Neuronal stem cell (in vitro differentiated cells): ENCODE measurements at regions not wholly inside any gene's neighbourhood (a gene's known extent, or its start where the extent isn't known, plus 50 kb on each side); places are given as distances from the start of the nearest gene placed in this dataset.

Experiments
- DNase-seq: peaks from one replicate; pipeline ENCODE4 v3.0.0-alpha.2; 2013; ENCODE audit warnings: low spot score
- H2AFZ ChIP-seq: one replicate; pipeline ENCODE4 v1.6.1; 2013; ENCODE audit warnings: mild to moderate bottlenecking, low read length, inconsistent platforms
- H2AK5ac ChIP-seq: 2 replicates; pipeline ENCODE4 v1.6.1; 2013; ENCODE audit warnings: low read depth, mild to moderate bottlenecking, inconsistent platforms, low read length, moderate library complexity, mixed read lengths
- H2BK120ac ChIP-seq: 2 replicates; pipeline ENCODE4 v1.6.1; 2013; ENCODE audit warnings: low read depth, mild to moderate bottlenecking, inconsistent platforms, low read length, moderate library complexity, mixed read lengths
- H2BK12ac ChIP-seq: one replicate; pipeline ENCODE4 v1.6.1; 2013; ENCODE audit warnings: low read length, inconsistent platforms
- H2BK15ac ChIP-seq: 2 replicates; pipeline ENCODE4 v1.6.1; 2013; ENCODE audit warnings: mild to moderate bottlenecking, low read length, inconsistent platforms, mixed read lengths
- H2BK5ac ChIP-seq: one replicate; pipeline ENCODE4 v1.6.1; 2013; ENCODE audit warnings: inconsistent platforms, mild to moderate bottlenecking, low read length, moderate library complexity
- H3K14ac ChIP-seq: one replicate; pipeline ENCODE4 v1.6.1; 2013; ENCODE audit warnings: low read length, inconsistent platforms
- H3K18ac ChIP-seq: 2 replicates; pipeline ENCODE4 v1.6.1; 2013; ENCODE audit warnings: low read length, inconsistent platforms
- H3K23ac ChIP-seq: 2 replicates; pipeline ENCODE4 v1.6.1; 2013; ENCODE audit warnings: low read depth, mild to moderate bottlenecking, mixed read lengths, low read length, inconsistent platforms; ENCODE audit not compliant: poor library complexity
- H3K27ac ChIP-seq: replicated peaks from 3 replicates; pipeline ENCODE4 v1.5.1; 2013; ENCODE audit warnings: low read length, inconsistent platforms
- H3K27me3 ChIP-seq, 3 experiments: 2 replicates each; pipeline ENCODE4 v1.6.1; 2013; ENCODE audit warnings: low read length in 3 of 3, mild to moderate bottlenecking in 2 of 3, inconsistent platforms in 1 of 3, low read depth in 1 of 3, mixed read lengths in 1 of 3, moderate library complexity in 1 of 3; ENCODE audit not compliant: control insufficient read depth in 3 of 3, insufficient read depth in 3 of 3
- H3K36me3 ChIP-seq, 2 donors: replicated peaks in 1 of 2; 2 replicates each; pipeline ENCODE4 v1.6.1; 2013; ENCODE audit warnings: low read length in 2 of 2; ENCODE audit not compliant: control insufficient read depth in 2 of 2, insufficient read depth in 2 of 2
- H3K4ac ChIP-seq: 2 replicates; pipeline ENCODE4 v1.6.1; 2013; ENCODE audit warnings: inconsistent platforms, mild to moderate bottlenecking, low read length, moderate library complexity
- H3K4me1 ChIP-seq, 2 donors: 1 replicate in 1 of 2; 2 replicates in 1 of 2; pipeline ENCODE4 v1.6.1; 2013; ENCODE audit warnings: low read length in 2 of 2, low read depth in 1 of 2; ENCODE audit not compliant: control insufficient read depth in 2 of 2, insufficient read depth in 1 of 2
- H3K4me2 ChIP-seq: one replicate; pipeline ENCODE4 v1.6.1; 2013; ENCODE audit warnings: mild to moderate bottlenecking, low read length, inconsistent platforms; ENCODE audit not compliant: insufficient read depth, poor library complexity, severe bottlenecking
- H3K4me3 ChIP-seq, 2 donors: 2 replicates each; pipeline ENCODE4 v1.5.1; 2013; ENCODE audit warnings: low read length in 2 of 2, mild to moderate bottlenecking in 2 of 2, inconsistent platforms in 1 of 2, moderate library complexity in 1 of 2
- H3K79me1 ChIP-seq: one replicate; pipeline ENCODE4 v1.6.1; 2013; ENCODE audit warnings: low read depth, mild to moderate bottlenecking, inconsistent platforms, low read length, moderate library complexity
- H3K9ac ChIP-seq: one replicate; pipeline ENCODE4 v1.6.1; 2013; ENCODE audit warnings: mild to moderate bottlenecking, low read depth, low read length, inconsistent platforms; ENCODE audit not compliant: poor library complexity
- H3K9me3 ChIP-seq, 2 donors: replicated peaks in 1 of 2; 2 replicates each; pipeline versions ENCODE3 to v1.6.1; 2013; ENCODE audit warnings: low read length in 2 of 2, mild to moderate bottlenecking in 2 of 2, inconsistent platforms in 1 of 2, low read depth in 1 of 2, mixed read lengths in 1 of 2, moderate library complexity in 1 of 2; ENCODE audit not compliant: control insufficient read depth in 2 of 2, insufficient read depth in 1 of 2
- H4K8ac ChIP-seq: one replicate; pipeline ENCODE4 v1.6.1; 2013; ENCODE audit warnings: low read depth, mild to moderate bottlenecking, inconsistent platforms, low read length, moderate library complexity
- H4K91ac ChIP-seq: one replicate; pipeline ENCODE4 v1.6.1; 2013; ENCODE audit warnings: low read length, low read depth, mild to moderate bottlenecking, inconsistent platforms; ENCODE audit not compliant: poor library complexity
- WGBS, 2 donors: extraction: QIAGEN DNeasy Blood & Tissue Kit; methylation state at CpG; one replicate each; pipeline ENCODE4 v1.1.7; 2013; ENCODE audit warnings: missing lambda C conversion rate in 2 of 2, mixed read lengths in 1 of 2; ENCODE audit not compliant: insufficient read length in 2 of 2, insufficient replicate concordance in 1 of 2; ENCODE audit errors: extremely low coverage in 2 of 2; 5-methylcytosine and 5-hydroxymethylcytosine counted together

DNA sequence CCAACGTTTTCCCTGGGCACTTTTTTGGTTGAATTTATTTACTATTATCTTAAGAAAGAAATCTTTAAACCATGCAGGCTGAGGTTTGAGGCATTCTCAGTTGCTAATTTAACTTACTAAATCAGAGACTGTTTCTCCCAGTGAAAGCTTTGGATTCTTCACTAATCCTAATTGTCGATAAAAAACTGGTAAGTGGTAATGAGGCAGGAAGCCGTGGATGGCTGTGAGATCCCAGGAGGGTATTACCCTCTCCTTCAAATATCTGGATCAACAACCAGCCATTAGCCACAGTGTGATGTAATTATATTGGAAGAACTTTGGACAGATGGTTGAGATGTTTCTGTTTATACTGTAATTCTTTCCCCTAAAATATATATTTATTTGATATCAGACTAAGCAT is 485.0 kb downstream of the DISC1 start:
- no peak overlapping the region for H2BK15ac ChIP-seq
- H3K14ac ChIP-seq: no peak overlapping the region
- no peak overlapping the region for H3K4me3 ChIP-seq
- H4K91ac ChIP-seq: no peak overlapping the region
- DNase-seq: no peak
- no peaks in the 10 kb centered on the region for H3K9me3 ChIP-seq
- H3K79me1 ChIP-seq: no peaks in the 10 kb centered on the region
- no peaks in the 10 kb centered on the region for H3K36me3 ChIP-seq
- H2BK12ac ChIP-seq: no peak overlapping the region
- no peak overlapping the region for H3K4me2 ChIP-seq
- no peak overlapping the region for H2AK5ac ChIP-seq
- no peak overlapping the region for H2BK120ac ChIP-seq
- no peak overlapping the region for H2BK5ac ChIP-seq
- H3K18ac ChIP-seq: no peak overlapping the region
- peaks cover 11 to 15% of the 10 kb centered on the region in 2 donors for H3K4me1 ChIP-seq
- no peak overlapping the region for H3K4ac ChIP-seq
- H3K23ac ChIP-seq: no peak overlapping the region
- WGBS, 2 donors: no CpG with 5 or more reads among the region's 3 CpGs
- H3K9ac ChIP-seq: no peak overlapping the region
- no peak overlapping the region for H4K8ac ChIP-seq
- H3K27ac ChIP-seq: no peak overlapping the region
- H3K27me3 ChIP-seq: no peaks in the 10 kb centered on the region
- H2AFZ ChIP-seq: no peak overlapping the region

DNA sequence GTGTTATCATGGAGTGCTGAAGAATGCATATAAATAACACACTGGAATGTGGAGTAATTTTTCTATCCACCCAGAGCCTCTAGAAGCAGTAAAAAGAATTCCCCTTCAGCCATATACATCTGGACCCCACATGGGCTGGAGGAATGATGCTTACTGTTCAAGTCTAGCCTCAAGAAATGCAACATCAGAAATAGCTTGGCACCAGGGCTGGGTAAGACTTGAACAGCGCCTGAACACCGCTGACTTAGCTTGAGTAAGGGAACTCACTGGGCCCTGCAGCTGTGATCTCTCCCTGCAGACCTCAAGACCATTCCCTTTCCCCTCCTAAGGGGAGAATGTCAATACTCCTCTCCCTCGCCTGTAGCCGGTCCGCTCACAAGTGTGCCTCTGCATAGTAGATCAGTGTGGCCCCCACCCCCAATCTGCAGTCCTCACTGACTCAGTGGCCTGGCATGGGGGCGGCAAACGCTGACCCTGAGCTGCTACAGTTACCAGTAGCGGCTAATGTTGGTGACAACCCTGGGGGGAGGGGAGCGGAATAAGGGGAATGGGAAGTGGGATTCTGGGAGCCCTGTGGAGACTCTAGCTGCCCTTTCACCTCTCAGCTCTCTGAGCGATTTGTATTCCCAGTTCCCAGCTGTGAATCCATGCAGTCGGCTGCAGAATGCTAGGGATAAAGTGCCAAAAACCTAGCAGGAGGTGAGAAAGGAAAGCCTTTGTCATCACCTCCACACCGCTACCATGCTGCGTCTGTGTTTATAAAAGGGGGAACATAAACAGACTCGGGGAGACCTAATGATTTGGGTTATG is 483.9 kb downstream of the DISC1 start:
- DNase-seq: peak; percentile 49
- H2BK12ac ChIP-seq: no peak overlapping the region
- H4K8ac ChIP-seq: no peak overlapping the region
- H3K4me2 ChIP-seq: no peak overlapping the region
- H3K36me3 ChIP-seq: no peaks in the 10 kb centered on the region
- H2BK15ac ChIP-seq: peak overlapping the region; percentile 3
- no peak overlapping the region for H2BK5ac ChIP-seq
- H3K23ac ChIP-seq: no peak overlapping the region
- peak overlapping the region; percentile 76 for H3K18ac ChIP-seq
- no peaks in the 10 kb centered on the region for H3K79me1 ChIP-seq
- H2BK120ac ChIP-seq: no peak overlapping the region
- peak overlapping the region; percentile 39 for H3K4ac ChIP-seq
- H4K91ac ChIP-seq: peak overlapping the region; percentile 15
- no peaks in the 10 kb centered on the region for H3K27me3 ChIP-seq
- H3K9me3 ChIP-seq: no peaks in the 10 kb centered on the region
- peak overlapping the region; percentile 80 for H2AFZ ChIP-seq
- H3K9ac ChIP-seq: no peak overlapping the region
- peak overlapping the region; percentile 72 for H3K27ac ChIP-seq
- no peak overlapping the region for H3K14ac ChIP-seq
- no CpG with 5 or more reads among the region's 14 CpGs for WGBS, 2 donors
- H3K4me3 ChIP-seq: no peak overlapping the region
- peaks cover 22 to 25% of the 10 kb centered on the region in 2 donors for H3K4me1 ChIP-seq
- no peak overlapping the region for H2AK5ac ChIP-seq

DNA sequence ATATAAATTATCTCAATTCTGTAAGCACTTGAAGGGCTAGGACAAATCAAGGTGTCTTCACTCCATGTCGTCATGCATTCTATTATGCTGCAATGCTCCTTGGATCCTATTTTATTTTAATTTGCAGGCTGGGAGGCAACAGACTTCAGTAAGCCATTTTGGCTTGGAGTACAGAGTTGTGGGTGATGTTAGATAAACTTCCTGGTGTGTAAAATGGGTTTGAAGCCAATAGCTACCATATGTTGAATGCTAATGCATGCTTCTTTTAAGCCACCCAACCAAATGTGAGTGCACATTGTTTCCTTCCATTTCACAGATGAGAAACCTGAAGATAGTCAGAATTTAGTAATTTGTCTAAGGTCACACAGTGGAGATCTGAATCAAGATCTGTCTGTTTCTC is 482.8 kb downstream of the DISC1 start:
- no peak overlapping the region for H3K18ac ChIP-seq

DNA sequence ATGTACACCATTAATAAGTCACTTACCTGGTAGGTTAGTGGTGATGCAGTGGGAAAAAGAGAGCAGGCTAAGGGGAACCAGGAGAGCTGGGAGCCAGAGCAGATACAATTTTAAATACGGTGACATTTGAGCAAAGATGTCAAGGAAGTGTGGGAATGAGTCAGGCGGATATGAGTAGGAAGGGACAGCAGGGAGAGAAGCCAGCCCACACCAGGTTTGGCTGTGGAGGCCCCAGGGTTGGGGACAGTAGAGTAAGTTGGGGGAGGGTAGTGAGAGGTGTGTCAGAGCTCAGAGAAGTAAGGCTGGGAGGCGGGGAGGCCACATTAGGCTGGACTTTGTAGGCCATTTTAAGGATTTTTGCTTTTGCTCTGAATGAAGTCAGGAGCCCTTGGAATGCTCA is 482.0 kb downstream of the DISC1 start:
- Histone ChIP-seq H3K36me3 (no peaks in the 10 kb centered on the region), H3K4me3 (no peak overlapping the region), H2AK5ac (peak overlapping the region; percentile 53), H3K27me3 (no peaks in the 10 kb centered on the region), H2BK120ac (no peak overlapping the region), H3K14ac (no peak overlapping the region), H3K18ac (peak overlapping the region; percentile 53), H3K4ac (no peak overlapping the region), H2AFZ (no peak overlapping the region), H3K9me3 (no peaks in the 10 kb centered on the region), H3K27ac (no peak overlapping the region), H3K9ac (no peak overlapping the region), H3K4me1 (peaks cover 24 to 25% of the 10 kb centered on the region in 2 donors), H3K4me2 (no peak overlapping the region), H2BK5ac (no peak overlapping the region), H4K91ac (no peak overlapping the region), H3K79me1 (no peaks in the 10 kb centered on the region), H3K23ac (no peak overlapping the region), H2BK15ac (no peak overlapping the region), H4K8ac (no peak overlapping the region), H2BK12ac (no peak overlapping the region)
- no peak for DNase-seq
- no CpG with 5 or more reads among the region's 3 CpGs for WGBS, 2 donors

More for the DNA sequence above, 482.8 kb downstream of the DISC1 start:
- H3K14ac ChIP-seq: no peak overlapping the region
- no peaks in the 10 kb centered on the region for H3K9me3 ChIP-seq
- no peak for DNase-seq
- H3K27ac ChIP-seq: no peak overlapping the region
- no peak overlapping the region for H2BK12ac ChIP-seq
- no peak overlapping the region for H3K9ac ChIP-seq
- H3K4ac ChIP-seq: no peak overlapping the region
- H3K36me3 ChIP-seq: no peaks in the 10 kb centered on the region
- no peak overlapping the region for H2BK120ac ChIP-seq
- no peaks in the 10 kb centered on the region for H3K79me1 ChIP-seq
- H3K4me1 ChIP-seq: peaks cover 24 to 25% of the 10 kb centered on the region in 2 donors
- no peak overlapping the region for H3K23ac ChIP-seq
- no peak overlapping the region for H2BK15ac ChIP-seq
- H2AK5ac ChIP-seq: no peak overlapping the region
- H4K91ac ChIP-seq: no peak overlapping the region
- WGBS, 2 donors: no CpG with 5 or more reads among the region's 1 CpG
- H4K8ac ChIP-seq: no peak overlapping the region
- H2BK5ac ChIP-seq: no peak overlapping the region
- H3K4me3 ChIP-seq: no peak overlapping the region
- no peaks in the 10 kb centered on the region for H3K27me3 ChIP-seq
- H3K4me2 ChIP-seq: no peak overlapping the region
- no peak overlapping the region for H2AFZ ChIP-seq
